ENCODE measurements at regions not wholly inside any gene's neighbourhood (a gene's known extent, or its start where the extent isn't known, plus 50 kb on each side); places are given as distances from the start of the nearest gene placed in this dataset.
"Not testable (repeated sequence)": the region's sequence is repeated elsewhere in the genome, so short reads cannot be mapped to it uniquely, and the experiment has no call there.

GRCh38 chr3:88298189-88298588, 148.4 kb downstream of the C3orf38 start:
- H3K9me3 Mint-ChIP-seq, result peaks cover 0 to 10% (median 3%) of the 10 kb centered on the region in 7 donors
- H3K4me3 ChIP-seq (ENCODE audit: low read depth, low read length), result no peak overlapping the region
- no peak overlapping the region for H3K27ac ChIP-seq (ENCODE audit: insufficient read depth, low read length, poor library complexity, severe bottlenecking)
- H3K36me3 ChIP-seq (ENCODE audit: control insufficient read depth, insufficient read depth, low read length), result no peaks in the 10 kb centered on the region
- no peaks in the 10 kb centered on the region for H3K4me1 ChIP-seq (ENCODE audit: control insufficient read depth, insufficient read depth, low read length, poor library complexity, severe bottlenecking)
- no peaks in the 10 kb centered on the region for H3K27me3 ChIP-seq (ENCODE audit: control insufficient read depth, insufficient read depth, low read length)
- no peaks in the 10 kb centered on the region for H3K9me3 ChIP-seq (ENCODE audit: control insufficient read depth in 2 of 2, low read length in 2 of 2)
- DNase-seq (no peak), ATAC-seq (ENCODE audit: low read depth in 2 of 2) (no peak)
- no peak overlapping the region for H3K27ac Mint-ChIP-seq
- H3K4me3 Mint-ChIP-seq, result no peak overlapping the region
- H3K36me3 Mint-ChIP-seq, result no peaks in the 10 kb centered on the region
- H3K27me3 Mint-ChIP-seq, result no peaks in the 10 kb centered on the region
- no peaks in the 10 kb centered on the region for H3K4me1 Mint-ChIP-seq

GRCh38 chr3:88301273-88301995, 151.7 kb downstream of the C3orf38 start:
- no peaks in the 10 kb centered on the region for H3K27me3 ChIP-seq (ENCODE audit: control insufficient read depth, insufficient read depth, low read length)
- Mint-ChIP-seq H3K4me3 (no peak overlapping the region), H3K4me1 (no peaks in the 10 kb centered on the region), H3K9me3 (peaks cover 0 to 12% (median 2%) of the 10 kb centered on the region in 7 donors), H3K36me3 (no peaks in the 10 kb centered on the region), H3K27me3 (no peaks in the 10 kb centered on the region), H3K27ac (no peak overlapping the region)
- H3K9me3 ChIP-seq (ENCODE audit: control insufficient read depth in 2 of 2, low read length in 2 of 2), result no peaks in the 10 kb centered on the region
- no peaks in the 10 kb centered on the region for H3K36me3 ChIP-seq (ENCODE audit: control insufficient read depth, insufficient read depth, low read length)
- H3K4me1 ChIP-seq (ENCODE audit: control insufficient read depth, insufficient read depth, low read length, poor library complexity, severe bottlenecking), result no peaks in the 10 kb centered on the region
- no peak overlapping the region for H3K27ac ChIP-seq (ENCODE audit: insufficient read depth, low read length, poor library complexity, severe bottlenecking)
- ATAC-seq (ENCODE audit: low read depth in 2 of 2), result no peak
- H3K4me3 ChIP-seq (ENCODE audit: low read depth, low read length), result no peak overlapping the region
- no peak for DNase-seq

GRCh38 chr3:88301996-88302393, 152.2 kb downstream of the C3orf38 start:
- no peaks in the 10 kb centered on the region for H3K9me3 ChIP-seq (ENCODE audit: control insufficient read depth in 2 of 2, low read length in 2 of 2)
- Mint-ChIP-seq H3K4me3 (no peak overlapping the region), H3K36me3 (no peaks in the 10 kb centered on the region), H3K9me3 (peaks cover 0 to 12% (median 3%) of the 10 kb centered on the region in 7 donors), H3K27me3 (no peaks in the 10 kb centered on the region), H3K27ac (no peak overlapping the region), H3K4me1 (no peaks in the 10 kb centered on the region)
- no peaks in the 10 kb centered on the region for H3K4me1 ChIP-seq (ENCODE audit: control insufficient read depth, insufficient read depth, low read length, poor library complexity, severe bottlenecking)
- H3K27ac ChIP-seq (ENCODE audit: insufficient read depth, low read length, poor library complexity, severe bottlenecking), result no peak overlapping the region
- no peak overlapping the region for H3K4me3 ChIP-seq (ENCODE audit: low read depth, low read length)
- DNase-seq (no peak), ATAC-seq (ENCODE audit: low read depth in 2 of 2) (no peak)
- H3K36me3 ChIP-seq (ENCODE audit: control insufficient read depth, insufficient read depth, low read length), result no peaks in the 10 kb centered on the region
- no peaks in the 10 kb centered on the region for H3K27me3 ChIP-seq (ENCODE audit: control insufficient read depth, insufficient read depth, low read length)

GRCh38 chr3:88303331-88303904, 153.7 kb downstream of the C3orf38 start:
- H3K9me3 ChIP-seq (ENCODE audit: control insufficient read depth in 2 of 2, low read length in 2 of 2); DNase-seq; ATAC-seq (ENCODE audit: low read depth in 2 of 2); H3K4me1 ChIP-seq (ENCODE audit: control insufficient read depth, insufficient read depth, low read length, poor library complexity, severe bottlenecking); H3K36me3 Mint-ChIP-seq; H3K27me3 Mint-ChIP-seq; H3K27me3 ChIP-seq (ENCODE audit: control insufficient read depth, insufficient read depth, low read length); H3K4me3 ChIP-seq (ENCODE audit: low read depth, low read length); H3K36me3 ChIP-seq (ENCODE audit: control insufficient read depth, insufficient read depth, low read length); H3K27ac ChIP-seq (ENCODE audit: insufficient read depth, low read length, poor library complexity, severe bottlenecking); H3K4me1 Mint-ChIP-seq; H3K27ac Mint-ChIP-seq; H3K4me3 Mint-ChIP-seq: not testable (repeated sequence)
- H3K9me3 Mint-ChIP-seq, result peaks cover 0 to 12% (median 1%) of the 10 kb centered on the region in 7 donors

- Mint-ChIP-seq H3K4me1 (no peaks in the 10 kb centered on the region), H3K4me3 (no peak overlapping the region), H3K36me3 (no peaks in the 10 kb centered on the region), H3K27ac (no peak overlapping the region), H3K9me3 (peaks cover 0 to 6% (median 1%) of the 10 kb centered on the region in 7 donors), H3K27me3 (no peaks in the 10 kb centered on the region)
- Histone ChIP-seq H3K9me3 (ENCODE audit: control insufficient read depth in 2 of 2, low read length in 2 of 2) (no peaks in the 10 kb centered on the region), H3K36me3 (ENCODE audit: control insufficient read depth, insufficient read depth, low read length) (no peaks in the 10 kb centered on the region), H3K4me3 (ENCODE audit: low read depth, low read length) (no peak overlapping the region), H3K27me3 (ENCODE audit: control insufficient read depth, insufficient read depth, low read length) (no peaks in the 10 kb centered on the region), H3K4me1 (ENCODE audit: control insufficient read depth, insufficient read depth, low read length, poor library complexity, severe bottlenecking) (no peaks in the 10 kb centered on the region), H3K27ac (ENCODE audit: insufficient read depth, low read length, poor library complexity, severe bottlenecking) (no peak overlapping the region)
- no peak for ATAC-seq (ENCODE audit: low read depth in 2 of 2)
- no peak for DNase-seq
Measured at GRCh38 chr3:88307666-88308065, 157.9 kb downstream of the C3orf38 start.

- no peaks in the 10 kb centered on the region for H3K36me3 Mint-ChIP-seq
Measured at GRCh38 chr3:88311826-88312225, 162.1 kb downstream of the C3orf38 start.

GRCh38 chr3:88312256-88312655, 162.5 kb downstream of the C3orf38 start:
- Mint-ChIP-seq H3K27me3 (no peaks in the 10 kb centered on the region), H3K27ac (no peak overlapping the region), H3K4me1 (no peaks in the 10 kb centered on the region), H3K4me3 (no peak overlapping the region), H3K36me3 (no peaks in the 10 kb centered on the region), H3K9me3 (peaks cover 0 to 6% (median 0%) of the 10 kb centered on the region in 7 donors)
- Histone ChIP-seq H3K27ac (ENCODE audit: insufficient read depth, low read length, poor library complexity, severe bottlenecking) (no peak overlapping the region), H3K4me1 (ENCODE audit: control insufficient read depth, insufficient read depth, low read length, poor library complexity, severe bottlenecking) (no peaks in the 10 kb centered on the region), H3K36me3 (ENCODE audit: control insufficient read depth, insufficient read depth, low read length) (no peaks in the 10 kb centered on the region), H3K27me3 (ENCODE audit: control insufficient read depth, insufficient read depth, low read length) (no peaks in the 10 kb centered on the region), H3K9me3 (ENCODE audit: control insufficient read depth in 2 of 2, low read length in 2 of 2) (no peaks in the 10 kb centered on the region), H3K4me3 (ENCODE audit: low read depth, low read length) (no peak overlapping the region)
- DNase-seq (no peak), ATAC-seq (ENCODE audit: low read depth in 2 of 2) (no peak)

More at GRCh38 chr3:88311826-88312225, 162.1 kb downstream of the C3orf38 start:
- Histone ChIP-seq H3K4me3 (ENCODE audit: low read depth, low read length) (no peak overlapping the region), H3K4me1 (ENCODE audit: control insufficient read depth, insufficient read depth, low read length, poor library complexity, severe bottlenecking) (no peaks in the 10 kb centered on the region), H3K36me3 (ENCODE audit: control insufficient read depth, insufficient read depth, low read length) (no peaks in the 10 kb centered on the region), H3K27ac (ENCODE audit: insufficient read depth, low read length, poor library complexity, severe bottlenecking) (no peak overlapping the region), H3K27me3 (ENCODE audit: control insufficient read depth, insufficient read depth, low read length) (no peaks in the 10 kb centered on the region), H3K9me3 (ENCODE audit: control insufficient read depth in 2 of 2, low read length in 2 of 2) (no peaks in the 10 kb centered on the region)
- Mint-ChIP-seq H3K9me3 (peaks cover 0 to 6% (median 0%) of the 10 kb centered on the region in 7 donors), H3K4me1 (no peaks in the 10 kb centered on the region), H3K27ac (no peak overlapping the region), H3K27me3 (no peaks in the 10 kb centered on the region), H3K4me3 (no peak overlapping the region)
- ATAC-seq (ENCODE audit: low read depth in 2 of 2), result no peak
- DNase-seq, result no peak

- Mint-ChIP-seq H3K4me1 (no peaks in the 10 kb centered on the region), H3K27me3 (no peaks in the 10 kb centered on the region), H3K4me3 (no peak overlapping the region), H3K36me3 (no peaks in the 10 kb centered on the region), H3K27ac (no peak overlapping the region), H3K9me3 (peaks cover 0 to 6% (median 0%) of the 10 kb centered on the region in 7 donors)
- Histone ChIP-seq H3K9me3 (ENCODE audit: control insufficient read depth in 2 of 2, low read length in 2 of 2) (no peaks in the 10 kb centered on the region), H3K27me3 (ENCODE audit: control insufficient read depth, insufficient read depth, low read length) (no peaks in the 10 kb centered on the region), H3K4me3 (ENCODE audit: low read depth, low read length) (no peak overlapping the region), H3K4me1 (ENCODE audit: control insufficient read depth, insufficient read depth, low read length, poor library complexity, severe bottlenecking) (no peaks in the 10 kb centered on the region), H3K36me3 (ENCODE audit: control insufficient read depth, insufficient read depth, low read length) (no peaks in the 10 kb centered on the region), H3K27ac (ENCODE audit: insufficient read depth, low read length, poor library complexity, severe bottlenecking) (no peak overlapping the region)
- ATAC-seq (ENCODE audit: low read depth in 2 of 2), result no peak
- no peak for DNase-seq
Measured at GRCh38 chr3:88318067-88318466, 168.3 kb downstream of the C3orf38 start.
